GM23338 (cell line): ENCODE measurements at regions not wholly inside any gene's neighbourhood (a gene's known extent, or its start where the extent isn't known, plus 50 kb on each side); places are given as distances from the start of the nearest gene placed in this dataset.

Experiments used
- ATAC-seq: fragments of 200-7000 bp; cut with Tn5 transposase; 3 replicates; pipeline ENCODE4 v1.9.1; 2020
- DNase-seq: peaks from one replicate; pipeline ENCODE4 v3.0.0-alpha.2; 2015; ENCODE audit warnings: low spot score
- H2AFZ ChIP-seq: fragments of 200-600 bp; sonication (generic); 2 replicates; pipeline ENCODE4 v1.8.0; 2016; ENCODE audit warnings: antibody characterized with exemption, mild to moderate bottlenecking, moderate library complexity
- H3F3A ChIP-seq: fragments of 200-600 bp; sonication (generic); replicated peaks from 2 replicates; pipeline ENCODE4 v1.8.0; 2017; ENCODE audit warnings: antibody characterized with exemption, mixed run types, low read depth
- H3K27ac ChIP-seq: fragments of 200-600 bp; sonication (generic); 2 replicates; pipeline ENCODE4 v1.6.1; 2016; ENCODE audit warnings: low read depth
- H3K27me3 ChIP-seq: fragments of 200-600 bp; sonication (generic); 2 replicates; pipeline ENCODE4 v1.8.0; 2016; ENCODE audit warnings: mild to moderate bottlenecking, mixed run types, moderate library complexity; ENCODE audit not compliant: insufficient read depth
- H3K36me3 ChIP-seq: fragments of 200-600 bp; sonication (generic); 2 replicates; pipeline ENCODE4 v1.8.0; 2016; ENCODE audit warnings: mild to moderate bottlenecking; ENCODE audit not compliant: insufficient read depth
- H3K4me1 ChIP-seq: fragments of 200-600 bp; sonication (generic); 2 replicates; pipeline ENCODE4 v1.8.0; 2016; ENCODE audit warnings: mild to moderate bottlenecking, moderate library complexity; ENCODE audit not compliant: insufficient read depth
- H3K4me2 ChIP-seq: fragments of 200-600 bp; sonication (generic); 2 replicates; pipeline ENCODE4 v1.7.1; 2017; ENCODE audit warnings: mixed run types
- H3K4me3 ChIP-seq: fragments of 200-600 bp; sonication (generic); 2 replicates; pipeline ENCODE4 v1.6.1; 2016; ENCODE audit warnings: mixed run types
- H3K79me2 ChIP-seq: fragments of 200-600 bp; sonication (generic); replicated peaks from 2 replicates; pipeline ENCODE4 v1.8.0; 2017; ENCODE audit warnings: mild to moderate bottlenecking; ENCODE audit not compliant: insufficient read depth
- H3K9me2 ChIP-seq: fragments of 200-600 bp; sonication (generic); 2 replicates; pipeline ENCODE4 v1.8.0; 2017; ENCODE audit not compliant: insufficient read depth
- H4K20me1 ChIP-seq: fragments of 200-600 bp; sonication (generic); replicated peaks from 2 replicates; pipeline ENCODE4 v1.8.0; 2017; ENCODE audit warnings: mild to moderate bottlenecking; ENCODE audit not compliant: insufficient read depth
- H3K27ac Mint-ChIP-seq: 2 replicates; pipeline ENCODE4 v1.8.0; 2020; ENCODE audit warnings: inconsistent platforms, mild to moderate bottlenecking, moderate library complexity, mixed read lengths
- H3K27me3 Mint-ChIP-seq: 3 replicates; pipeline ENCODE4 v1.8.0; 2022; ENCODE audit warnings: low read depth, mild to moderate bottlenecking, moderate library complexity, mixed read lengths, inconsistent platforms; ENCODE audit not compliant: insufficient read depth, poor library complexity
- H3K36me3 Mint-ChIP-seq: 3 replicates; pipeline ENCODE4 v1.8.0; 2021; ENCODE audit warnings: low read depth, mild to moderate bottlenecking, inconsistent platforms, moderate library complexity, mixed read lengths
- H3K4me1 Mint-ChIP-seq: 3 replicates; pipeline ENCODE4 v1.8.0; 2020; ENCODE audit warnings: mild to moderate bottlenecking, inconsistent platforms, mixed read lengths
- H3K4me3 Mint-ChIP-seq: 3 replicates; pipeline ENCODE4 v1.8.0; 2021; ENCODE audit warnings: moderate library complexity, mild to moderate bottlenecking, inconsistent platforms, mixed read lengths
- H3K9me3 Mint-ChIP-seq: 3 replicates; pipeline ENCODE4 v1.8.0; 2020; ENCODE audit warnings: moderate library complexity, mild to moderate bottlenecking, inconsistent platforms, mixed read lengths
- CREB1 ChIP-seq: fragments of 250-450 bp; sonication (Bioruptor Pico); IDR thresholded peaks from 2 replicates; pipeline ENCODE4 v1.5.0; 2020; ENCODE audit warnings: low read depth, mild to moderate bottlenecking, moderate library complexity
- CTCF ChIP-seq, 2 experiments: fragments of 200-600 bp in 1 of 2; sonication (generic) in 1 of 2; conservative IDR thresholded peaks; 2 replicates each; pipeline versions ENCODE4 v1.5.1 to v1.6.1; 2016 to 2017; ENCODE audit warnings: antibody characterized with exemption in 2 of 2, low read depth in 2 of 2, mild to moderate bottlenecking in 2 of 2, moderate library complexity in 1 of 2
- ETS1 ChIP-seq: IDR thresholded peaks from 2 replicates; pipeline ENCODE4 v1.6.1; 2016; ENCODE audit warnings: antibody characterized with exemption
- EZH2phosphoT487 ChIP-seq: fragments of 200-600 bp; sonication (generic); IDR thresholded peaks from one replicate; pipeline ENCODE4 v1.8.1; 2018; ENCODE audit warnings: antibody characterized with exemption; ENCODE audit not compliant: unreplicated experiment
- JUNB ChIP-seq: IDR thresholded peaks from one replicate; pipeline ENCODE4 v1.6.1; 2016; ENCODE audit warnings: antibody characterized with exemption; ENCODE audit not compliant: unreplicated experiment
- NANOG ChIP-seq: IDR thresholded peaks from 2 replicates; pipeline ENCODE4 v1.6.1; 2016; ENCODE audit warnings: antibody characterized with exemption, borderline replicate concordance
- POLR2AphosphoS5 ChIP-seq: IDR thresholded peaks from 2 replicates; pipeline ENCODE4 v1.6.1; 2016; ENCODE audit warnings: antibody characterized with exemption, low read depth
- REST ChIP-seq: IDR thresholded peaks from one replicate; pipeline ENCODE4 v1.6.1; 2018; ENCODE audit warnings: antibody characterized with exemption; ENCODE audit not compliant: unreplicated experiment
- ZNF462 ChIP-seq: fragments of 250-450 bp; sonication (Bioruptor Pico); IDR thresholded peaks from 2 replicates; pipeline ENCODE4 v1.5.0; 2020; ENCODE audit warnings: mild to moderate bottlenecking, moderate library complexity

GRCh38 chr14:61877768-61878167 is 115.5 kb downstream of the SNAPC1 start:
- H3K4me2 ChIP-seq, result no peak overlapping the region
- no peaks in the 10 kb centered on the region for H3K79me2 ChIP-seq
- H3K4me3 ChIP-seq, result no peak overlapping the region
- H3F3A ChIP-seq, result no peaks in the 10 kb centered on the region
- H3K27ac ChIP-seq, result no peak overlapping the region
- no peak overlapping the region; the same call in 1 of the 2 replicates for H2AFZ ChIP-seq
- Mint-ChIP-seq H3K27me3 (no peaks in the 10 kb centered on the region), H3K4me3 (no peak overlapping the region), H3K4me1 (no peaks in the 10 kb centered on the region; the same call in 2 of the 3 replicates), H3K27ac (no peak overlapping the region), H3K36me3 (no peaks in the 10 kb centered on the region), H3K9me3 (no peaks in the 10 kb centered on the region)
- no peak for TF ChIP-seq POLR2AphosphoS5
- no peak for TF ChIP-seq NANOG
- no peak for TF ChIP-seq CREB1
- no peak for TF ChIP-seq JUNB
- TF ChIP-seq CTCF (conservative IDR thresholded peaks at IDR 0.05; ENCODE audit: low read depth in 2 of 2), result no peak
- no peak for TF ChIP-seq REST
- TF ChIP-seq ZNF462 (CRISPR knock-in tag), result no peak
- TF ChIP-seq EZH2phosphoT487, result no peak
- TF ChIP-seq ETS1, result no peak
- H4K20me1 ChIP-seq, result no peaks in the 10 kb centered on the region
- ATAC-seq (no peak), DNase-seq (no peak)
- H3K27me3 ChIP-seq, result no peaks in the 10 kb centered on the region
- no peaks in the 10 kb centered on the region for H3K36me3 ChIP-seq
- H3K4me1 ChIP-seq, result no peaks in the 10 kb centered on the region
- H3K9me2 ChIP-seq, result 0 out of 2 replicates have a peak, but pooled peaks cover 3% of the 10 kb centered on the region
